NCI-H1105 (cell line): ENCODE measurements at regions not wholly inside any gene's neighbourhood (a gene's known extent, or its start where the extent isn't known, plus 50 kb on each side); places are given as distances from the start of the nearest gene placed in this dataset.

Experiments used
- DNase-seq: peaks from one replicate; lab custom pipeline; 2025; lab: John Stamatoyannopoulos, UW

- no peak for DNase-seq
Observed at GRCh38 chr1:38331496-38332210, 285.1 kb upstream of the POU3F1 start.

- DNase-seq = no peak
Observed at GRCh38 chr1:38330799-38331198, 284.2 kb upstream of the POU3F1 start.

DNA sequence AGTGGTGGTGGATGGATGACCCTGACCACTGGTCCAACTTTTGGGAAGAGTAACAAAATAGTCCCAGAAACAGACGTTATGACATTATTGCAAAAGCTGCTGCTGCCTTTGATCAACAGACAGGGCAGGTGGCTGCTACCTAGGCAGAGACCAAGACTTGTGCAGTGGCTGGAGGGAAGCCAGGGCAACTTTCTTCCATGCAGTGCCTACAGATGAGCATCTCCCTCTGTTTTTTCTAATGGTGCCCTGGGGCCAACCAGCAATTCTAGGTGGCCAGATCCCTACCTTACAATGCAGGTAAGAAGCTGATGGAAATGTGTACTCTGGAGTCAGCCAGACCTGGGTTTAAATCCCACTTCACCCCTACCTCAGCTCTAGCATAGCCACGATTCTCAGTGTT lies 283.1 kb upstream of the POU3F1 start:
- no peak for DNase-seq

GRCh38 chr1:38328278-38329035 lies 281.9 kb upstream of the POU3F1 start:
- no peak for DNase-seq

GRCh38 chr1:38327559-38327973 lies 281.0 kb upstream of the POU3F1 start:
- no peak for DNase-seq

DNA sequence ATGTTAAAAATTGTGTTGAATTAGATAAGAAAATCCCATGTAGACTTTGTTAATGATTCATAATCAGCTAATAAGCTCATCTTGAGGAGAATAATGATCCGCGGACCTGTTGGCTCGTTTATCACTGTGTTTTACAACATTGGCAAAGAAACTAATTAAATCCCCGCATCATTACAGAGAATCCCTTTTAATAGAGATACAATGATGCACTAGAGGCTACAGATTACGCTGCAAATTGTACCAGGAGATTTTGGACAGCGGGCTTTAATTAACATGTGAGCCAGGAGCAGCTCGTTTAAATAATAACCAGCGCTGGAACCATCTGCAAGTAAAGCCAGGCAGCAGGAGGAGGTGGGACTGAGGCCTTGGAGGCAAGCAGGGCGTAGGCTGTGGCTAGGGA lies 280.3 kb upstream of the POU3F1 start:
- DNase-seq = no peak

- DNase-seq = no peak
Observed at GRCh38 chr1:38326135-38326534, 279.5 kb upstream of the POU3F1 start.

DNA sequence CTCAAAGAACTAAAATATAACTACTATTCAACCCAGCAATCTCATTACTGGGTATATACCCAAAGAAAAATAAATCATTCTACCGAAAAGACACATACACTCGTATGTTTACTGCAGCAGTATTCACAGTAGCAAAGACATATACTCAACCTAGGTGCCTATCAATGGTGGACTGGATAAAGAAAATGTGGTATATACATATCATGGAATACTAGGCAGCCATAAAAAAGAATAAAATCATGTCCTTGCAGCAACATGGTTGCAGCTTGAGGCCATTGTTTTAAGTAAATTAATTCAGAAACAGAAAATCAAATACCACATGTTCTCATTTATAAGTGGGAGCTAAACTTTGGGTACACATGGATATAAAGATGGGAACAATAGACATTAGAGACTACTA lies 266.2 kb upstream of the POU3F1 start:
- no peak for DNase-seq

DNA sequence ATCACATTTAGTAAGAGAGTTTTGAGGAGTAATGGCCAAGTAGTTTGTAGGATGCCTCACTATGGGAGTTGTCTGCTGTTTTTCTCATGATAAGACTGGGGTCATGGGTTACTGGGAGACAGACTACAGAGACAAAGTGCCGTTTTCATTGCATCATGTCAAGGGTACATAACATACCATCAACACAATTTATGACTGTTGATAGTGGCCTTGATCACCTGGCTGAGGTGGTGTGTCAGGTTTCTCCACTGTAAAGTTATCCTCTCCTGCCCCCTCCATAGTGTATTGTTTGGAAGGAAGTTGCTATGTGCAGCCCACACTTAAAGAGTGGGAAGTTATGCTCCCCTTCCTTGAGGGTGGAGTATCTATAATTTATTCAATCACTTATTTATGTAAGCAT lies 263.5 kb upstream of the POU3F1 start:
- DNase-seq = no peak

GRCh38 chr1:38308780-38309179 lies 262.2 kb upstream of the POU3F1 start:
- no peak for DNase-seq

DNA sequence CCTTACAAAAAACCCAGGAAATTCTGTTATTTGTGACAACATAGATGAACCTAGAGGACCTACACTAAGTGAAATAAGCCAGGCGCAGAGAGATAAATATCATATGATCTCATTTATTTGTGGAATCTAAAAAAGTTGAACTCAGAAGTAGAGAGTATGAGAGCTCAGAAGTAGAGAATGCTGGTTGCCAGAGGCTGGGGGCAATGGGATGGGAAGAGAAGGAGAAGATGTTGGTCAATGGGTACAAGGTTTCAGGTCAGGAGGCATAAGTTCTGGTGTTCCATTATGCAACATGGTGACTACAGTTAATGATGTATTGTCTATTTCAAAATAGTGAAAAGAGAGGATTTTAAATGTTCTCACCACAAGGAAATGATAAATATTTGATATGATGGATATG lies 259.1 kb upstream of the POU3F1 start:
- DNase-seq = no peak

- no peak for DNase-seq
Observed at GRCh38 chr1:38303843-38304242, 257.2 kb upstream of the POU3F1 start.

DNA sequence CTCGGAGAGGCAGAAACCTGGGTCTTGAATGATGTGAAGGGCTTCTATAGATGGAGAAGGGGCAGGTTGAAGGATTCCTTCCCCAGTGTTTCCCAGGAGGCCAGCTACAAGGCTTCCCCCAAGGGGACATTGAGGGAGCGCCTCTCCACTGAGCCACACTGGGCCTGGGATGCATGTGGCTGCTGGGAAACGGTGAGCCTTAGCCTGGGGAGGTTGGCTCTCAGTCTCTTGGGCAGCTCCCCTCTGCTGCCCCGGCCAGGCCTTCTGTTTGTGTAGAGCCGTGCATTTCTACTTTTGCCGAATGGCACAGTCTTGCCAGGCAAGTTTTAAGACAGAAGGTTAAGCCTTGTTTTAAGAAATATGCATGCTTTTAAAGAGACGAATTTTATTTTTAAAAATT lies 254.4 kb upstream of the POU3F1 start:
- DNase-seq = no peak

DNA sequence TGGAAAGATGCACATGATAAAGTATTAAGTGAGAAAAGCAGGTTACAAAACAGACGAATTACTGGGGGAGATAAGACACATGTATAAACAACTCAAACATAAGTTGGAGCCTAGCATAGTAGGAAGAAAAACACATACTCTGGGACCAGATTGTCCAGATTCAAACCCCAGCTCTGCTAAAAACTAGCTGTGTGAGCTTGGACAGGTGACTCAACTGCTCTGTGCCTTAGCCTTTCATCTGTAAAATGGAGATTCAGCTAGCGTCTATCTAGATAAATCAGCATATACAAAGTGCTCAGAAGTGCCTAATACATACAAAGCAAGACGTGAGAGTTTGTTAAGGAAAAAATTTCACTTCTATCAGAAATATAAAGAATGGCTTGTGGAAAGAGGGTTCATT lies 254.0 kb upstream of the POU3F1 start:
- DNase-seq = no peak

DNA sequence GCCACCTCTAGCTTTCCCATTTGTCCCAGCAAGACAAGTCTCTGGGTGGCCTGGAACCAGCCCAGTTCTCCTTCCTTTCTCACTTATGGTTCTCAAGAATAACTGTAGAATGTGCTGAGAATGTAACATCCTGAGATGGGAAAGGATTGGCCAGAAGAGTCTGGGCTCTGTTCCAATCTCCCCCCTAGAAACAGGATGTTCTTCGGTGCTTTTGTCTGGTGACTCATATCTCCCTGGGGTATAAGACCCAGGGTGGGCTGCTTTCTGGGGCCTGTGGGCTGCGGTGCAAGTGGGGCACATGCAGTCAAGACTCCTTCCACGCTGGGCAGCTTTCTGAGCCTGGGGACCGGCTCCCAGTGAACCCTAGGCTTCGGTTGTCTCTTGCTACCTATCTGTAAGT lies 251.2 kb upstream of the POU3F1 start:
- no peak for DNase-seq

- no peak for DNase-seq
Observed at GRCh38 chr1:38297246-38297645, 250.7 kb upstream of the POU3F1 start.

- peak; percentile 86 for DNase-seq
Observed at GRCh38 chr1:38296047-38296446, 249.5 kb upstream of the POU3F1 start.

- no peak for DNase-seq
Observed at GRCh38 chr1:38293567-38293966, 247.0 kb upstream of the POU3F1 start.

GRCh38 chr1:38292969-38293368 lies 246.4 kb upstream of the POU3F1 start:
- DNase-seq = no peak

GRCh38 chr1:38291906-38292521 lies 245.4 kb upstream of the POU3F1 start:
- no peak for DNase-seq

GRCh38 chr1:38291336-38291735 lies 244.7 kb upstream of the POU3F1 start:
- DNase-seq = no peak

- DNase-seq = no peak
Observed at GRCh38 chr1:38289034-38289433, 242.4 kb upstream of the POU3F1 start.

GRCh38 chr1:38287547-38287946 lies 241.0 kb upstream of the POU3F1 start:
- no peak for DNase-seq
